ENCODE measurements at regions not wholly inside any gene's neighbourhood (a gene's known extent, or its start where the extent isn't known, plus 50 kb on each side); places are given as distances from the start of the nearest gene placed in this dataset.

DNA sequence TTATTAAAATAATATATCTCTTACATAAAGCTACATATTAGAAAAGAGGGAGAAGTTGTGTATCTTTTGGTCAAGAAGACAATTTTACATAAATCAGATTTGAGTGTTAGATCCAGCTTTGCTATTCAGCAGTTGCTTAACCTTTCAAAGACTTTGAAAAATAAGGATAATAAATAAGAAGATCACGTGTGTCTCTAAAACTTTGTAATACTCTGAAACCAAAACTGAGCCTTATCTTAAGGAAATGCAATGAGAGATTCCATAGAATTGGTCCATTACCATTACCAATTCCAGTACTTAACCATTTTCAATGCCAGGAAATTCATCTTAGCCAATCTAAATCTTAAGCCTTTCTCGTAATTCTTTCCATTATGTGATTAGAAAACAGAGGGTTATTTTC is 89.2 kb upstream of the COL5A2 start:
- DNase-seq: no peak

DNA sequence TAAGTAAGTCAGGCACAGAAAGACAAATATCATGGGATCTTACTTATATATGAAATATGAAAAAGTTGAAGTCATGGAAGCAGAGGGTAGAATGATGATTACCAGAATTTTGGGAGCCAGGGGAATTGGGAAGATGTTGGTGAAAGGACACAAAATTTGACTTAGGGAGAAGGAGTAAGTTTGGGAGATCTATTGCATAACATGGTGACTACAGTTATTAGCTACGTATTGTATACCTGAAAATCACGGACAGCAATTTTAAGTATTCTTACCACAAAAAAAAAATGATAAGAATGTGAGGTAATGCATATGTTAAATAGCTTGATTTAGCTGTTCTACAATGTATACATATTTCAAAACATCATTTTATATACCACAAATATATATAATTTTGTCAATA is 94.2 kb upstream of the COL5A2 start:
- DNase-seq: no peak

DNA sequence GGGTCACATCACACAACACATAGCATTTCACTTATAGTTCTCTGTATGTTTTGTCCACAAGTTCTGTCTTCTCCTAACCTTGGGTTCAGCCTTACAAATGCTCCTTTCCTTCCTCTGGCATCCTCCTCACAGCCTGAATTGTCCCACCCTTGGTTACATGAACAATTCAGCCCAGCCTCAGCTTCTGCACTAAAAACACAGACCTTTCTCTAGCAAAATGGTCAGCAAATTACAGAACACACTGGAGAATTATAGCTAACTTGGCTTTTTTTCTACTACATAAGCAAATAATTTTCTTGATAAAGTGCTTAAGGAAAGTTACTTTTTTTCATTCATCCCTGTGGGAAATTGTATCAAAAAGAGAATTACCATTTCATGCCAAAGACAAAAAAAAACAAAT is 94.8 kb upstream of the COL5A2 start:
- no peak for DNase-seq

DNA sequence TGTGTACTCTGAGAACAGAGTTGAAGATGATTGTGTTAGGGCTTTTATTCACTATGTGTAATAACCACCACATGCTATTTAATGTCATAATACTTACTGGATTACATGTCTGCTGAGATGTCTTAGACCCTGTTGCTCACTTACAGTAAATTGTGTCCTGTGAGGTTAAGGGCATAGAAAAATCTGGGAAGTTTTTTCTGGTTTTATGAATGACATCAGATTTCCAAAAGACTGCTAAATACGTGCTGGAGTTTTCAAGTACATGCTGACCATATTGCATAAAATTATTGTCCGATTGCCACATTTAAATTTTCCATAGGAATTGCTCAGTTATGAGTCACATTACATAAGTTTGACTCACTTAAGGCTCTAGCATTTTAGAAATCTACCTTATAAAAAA is 96.7 kb upstream of the COL5A2 start:
- no peak for DNase-seq

DNA sequence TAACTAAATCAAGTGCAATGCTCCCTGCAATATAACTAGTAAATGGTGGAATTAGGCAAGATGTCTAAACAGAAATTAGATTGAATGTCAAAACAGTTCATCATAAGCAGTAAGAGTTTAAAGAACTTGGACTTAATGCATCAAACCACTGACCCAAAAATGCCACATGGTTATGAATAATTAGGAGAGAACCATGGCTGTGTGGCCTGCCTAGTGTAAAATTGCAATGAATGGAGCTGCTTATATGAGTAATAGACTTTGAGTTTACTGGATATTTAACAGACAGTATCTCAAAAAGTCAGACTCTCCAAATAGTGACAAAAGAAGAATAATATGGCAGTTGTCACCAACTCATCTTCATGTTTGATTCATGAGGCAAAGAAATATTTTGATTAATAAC is 101.6 kb upstream of the COL5A2 start:
- no peak for DNase-seq

DNA sequence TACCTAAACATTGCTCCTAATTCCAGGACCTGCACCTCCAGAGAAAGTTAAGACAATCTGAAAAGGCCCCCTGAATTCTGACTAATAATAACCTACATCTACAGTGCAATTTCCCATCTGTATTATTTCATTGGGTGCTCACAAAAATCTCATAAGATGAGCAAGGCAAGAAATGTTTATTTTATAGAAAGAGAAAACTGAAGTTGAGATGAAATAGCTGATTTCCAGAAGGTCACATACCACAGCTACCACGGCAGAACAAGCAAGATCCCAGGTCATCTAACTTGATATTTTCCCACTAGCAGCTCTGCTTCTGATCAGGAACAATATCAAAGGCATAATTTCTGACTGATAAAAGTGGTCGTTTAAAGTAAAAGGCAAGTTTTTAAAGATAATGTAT is 105.8 kb upstream of the COL5A2 start:
- DNase-seq: no peak

DNA sequence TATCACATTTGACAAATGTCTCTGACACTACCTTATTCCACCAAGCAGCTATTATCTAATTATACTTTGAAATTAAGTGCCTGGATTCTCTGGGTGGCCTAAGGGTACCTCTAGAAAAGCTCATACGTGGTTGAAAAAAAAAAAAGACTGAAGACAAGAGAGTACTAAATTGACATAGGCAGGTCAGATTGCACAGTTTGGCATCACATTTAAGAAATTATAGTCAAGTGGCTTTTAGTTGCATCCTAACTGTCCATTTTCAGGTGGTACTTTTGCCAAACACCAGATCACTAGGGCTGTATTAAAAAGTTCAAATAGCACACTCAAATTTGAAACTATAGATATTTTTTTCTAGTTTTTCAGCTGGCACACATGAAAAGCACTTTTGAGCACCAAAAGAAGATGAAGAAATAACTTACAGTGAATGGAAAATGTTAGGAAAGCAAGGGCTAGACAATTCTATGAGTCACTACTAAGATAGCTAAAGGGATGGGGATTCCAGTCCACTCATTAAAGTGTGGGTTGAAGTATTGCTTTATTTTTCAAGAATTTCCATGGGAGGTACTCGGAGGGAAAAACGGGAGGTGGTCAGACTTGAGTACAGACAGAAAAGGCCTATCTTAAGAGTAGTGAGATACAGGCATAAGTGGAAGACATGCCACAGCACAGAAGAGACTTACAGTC is 106.5 kb upstream of the COL5A2 start:
- no peak for DNase-seq

DNA sequence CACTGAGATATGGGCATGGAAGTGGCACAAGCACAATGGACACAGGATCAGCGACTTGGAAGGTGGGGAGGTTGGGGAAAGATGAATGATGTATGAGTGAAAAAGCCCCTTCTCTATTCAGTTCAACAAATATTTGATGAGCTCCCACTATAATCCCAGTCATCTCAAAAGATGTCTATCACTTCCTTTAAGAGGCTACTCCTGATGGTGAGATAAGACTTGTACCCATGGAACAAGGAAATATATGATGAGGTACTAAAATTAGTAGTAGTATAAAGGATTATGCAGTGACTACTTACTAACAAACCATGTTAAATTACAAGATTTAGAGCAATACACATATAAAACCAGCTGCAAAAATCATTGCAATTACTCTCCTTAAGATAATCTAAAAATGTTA is 107.8 kb upstream of the COL5A2 start:
- no peak for DNase-seq

DNA sequence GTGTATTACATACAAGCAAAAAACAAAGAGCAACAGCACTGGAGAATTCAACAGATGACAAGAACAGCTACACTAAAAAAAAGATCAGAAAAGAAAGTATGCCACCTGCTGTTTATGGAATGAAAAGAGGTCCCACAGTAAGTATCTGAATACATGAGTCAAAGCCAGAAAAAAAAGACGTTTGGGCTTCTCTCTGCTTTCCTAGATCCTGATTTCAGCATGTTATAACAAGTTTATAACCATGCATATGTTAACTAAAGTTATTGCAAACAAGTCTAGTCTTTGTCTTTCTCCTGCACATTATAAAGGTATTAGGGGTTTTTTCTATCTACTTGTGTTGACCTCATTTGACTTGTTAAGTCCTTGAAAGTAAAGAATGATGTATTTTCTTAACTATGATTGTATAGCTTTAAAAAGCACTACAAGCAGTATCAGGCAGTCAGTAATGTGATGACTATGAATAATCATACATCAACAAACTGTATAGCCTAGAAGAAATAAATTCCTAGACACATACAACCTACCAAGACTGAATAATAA is 108.5 kb upstream of the COL5A2 start:
- DNase-seq: no peak

DNA sequence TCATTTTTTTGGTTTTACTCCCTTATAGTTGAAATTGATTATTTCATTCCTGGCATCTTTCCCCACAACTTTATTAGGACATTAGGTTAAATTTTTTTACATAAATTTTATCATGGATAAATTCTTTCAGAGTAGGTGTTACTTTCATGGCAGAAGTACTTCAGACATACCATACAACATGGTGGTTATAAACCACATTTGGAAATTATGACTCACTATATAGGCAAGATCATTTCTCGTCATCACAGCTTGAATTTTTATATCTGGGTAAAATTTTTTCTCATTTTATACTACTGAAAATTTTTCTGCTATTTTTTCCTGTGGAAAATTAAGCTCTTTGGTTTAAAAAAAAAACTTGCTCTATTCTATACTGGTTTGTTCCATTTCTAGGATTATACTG is 111.9 kb upstream of the COL5A2 start:
- DNase-seq: no peak

DNA sequence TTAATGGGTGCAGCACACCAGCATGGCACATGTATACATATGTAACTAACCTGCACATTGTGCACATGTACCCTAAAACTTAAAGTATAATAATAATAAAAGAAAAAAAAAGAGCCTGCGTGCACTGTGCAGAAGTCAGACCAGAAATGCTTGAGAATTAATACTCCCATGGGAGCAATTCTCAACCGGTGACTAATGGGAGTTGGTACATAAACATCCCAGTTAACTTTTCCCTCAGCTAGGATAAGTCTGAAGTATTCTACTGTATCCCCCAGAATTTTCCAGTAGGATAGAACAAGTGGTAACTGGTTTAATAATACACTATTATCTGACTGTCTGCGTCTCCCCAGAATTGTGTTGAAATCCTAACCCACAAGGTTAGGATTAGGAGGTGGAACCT is 113.6 kb upstream of the COL5A2 start:
- DNase-seq: no peak

DNA sequence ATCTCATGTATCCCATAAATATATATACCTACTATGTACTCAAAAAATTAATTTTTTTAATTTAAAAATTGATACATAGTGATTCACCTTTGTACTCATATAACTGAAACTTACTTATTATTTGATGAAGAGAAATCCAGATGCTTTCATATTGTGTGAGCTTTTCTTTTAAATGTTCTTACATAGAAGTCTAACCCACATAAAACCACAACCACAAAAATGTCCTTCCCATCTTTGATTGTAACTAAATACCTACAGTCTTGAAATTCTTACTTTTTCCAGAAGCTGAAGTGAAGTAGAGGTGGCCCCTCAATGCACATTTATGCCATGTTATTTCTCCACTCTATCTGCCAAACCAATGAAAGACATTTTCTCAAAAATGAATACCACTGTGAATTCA is 117.9 kb upstream of the COL5A2 start:
- no peak for DNase-seq

DNA sequence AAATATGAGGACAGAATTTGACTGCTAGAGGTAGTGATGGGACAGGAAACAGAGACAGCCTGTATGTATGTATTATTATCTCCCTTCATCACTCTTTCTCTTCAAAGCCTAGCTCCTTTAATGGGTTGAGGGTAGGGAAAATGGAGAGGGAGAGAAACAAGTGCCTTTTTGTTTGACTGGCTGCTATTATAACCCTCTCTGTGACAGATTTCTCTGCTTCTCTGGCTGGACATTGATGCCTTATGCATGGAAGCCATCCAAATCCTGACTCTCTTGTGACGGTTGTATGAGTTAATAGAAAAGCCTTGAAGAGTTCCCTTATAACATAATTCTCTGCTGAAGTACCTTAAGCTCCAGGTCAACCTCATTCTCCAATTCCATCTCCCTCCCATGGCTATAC is 118.5 kb upstream of the COL5A2 start:
- DNase-seq: no peak

DNA sequence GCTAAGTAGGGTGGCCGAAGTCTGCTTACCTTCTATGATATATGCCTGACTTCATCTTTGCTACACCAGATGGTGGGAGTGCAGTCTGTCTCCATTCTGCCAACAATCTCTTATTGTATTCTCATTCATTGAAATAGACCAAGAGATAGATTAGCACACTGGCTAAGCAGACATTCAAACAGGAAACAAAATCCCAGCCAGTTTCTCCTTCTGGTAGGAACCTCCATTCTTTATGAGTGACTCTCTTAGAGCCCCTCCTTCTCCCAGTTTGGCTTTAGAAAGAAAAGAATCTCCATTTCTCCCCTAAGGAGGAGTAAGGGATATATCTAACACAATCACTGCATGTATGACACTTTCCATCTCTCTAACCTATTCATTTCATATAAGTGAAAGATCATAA is 118.9 kb upstream of the COL5A2 start:
- DNase-seq: no peak

DNA sequence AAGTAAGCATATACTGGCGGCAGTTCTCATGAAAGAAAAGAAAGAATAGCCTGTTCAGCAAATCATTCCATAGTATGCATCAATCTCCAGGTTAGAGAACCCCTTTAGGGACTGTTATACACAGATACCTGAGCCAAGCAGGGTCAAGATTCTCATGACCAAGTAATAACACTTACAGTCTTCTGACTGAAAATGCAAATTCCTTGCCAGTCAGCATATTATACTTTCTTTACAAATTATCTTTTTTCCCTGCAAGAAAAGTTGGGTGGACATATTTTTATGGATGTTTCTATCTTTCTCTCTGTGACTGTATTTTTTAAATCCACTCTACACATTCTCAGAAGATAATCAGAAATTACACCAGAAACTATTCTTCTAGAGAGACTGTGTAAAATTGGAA is 120.4 kb upstream of the COL5A2 start:
- DNase-seq: no peak

DNA sequence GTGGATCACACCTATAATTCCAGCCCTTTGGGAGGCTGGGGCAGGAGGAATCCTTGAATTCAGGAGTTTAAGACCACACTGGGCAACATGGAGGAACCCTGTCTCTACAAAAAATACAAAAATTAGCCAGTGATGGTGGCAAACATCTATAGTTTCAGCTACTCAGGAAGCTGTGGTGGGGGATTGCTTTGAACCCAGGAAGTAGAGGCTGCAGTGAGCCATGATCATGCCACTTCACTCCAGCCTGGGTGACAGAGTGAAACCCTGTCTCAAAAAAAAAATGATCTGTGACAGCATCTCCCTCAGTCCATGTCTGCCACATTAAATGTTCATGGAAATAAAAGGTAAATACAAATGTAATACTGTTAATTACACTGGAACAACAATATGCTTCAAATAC is 121.4 kb upstream of the COL5A2 start:
- no peak for DNase-seq

DNA sequence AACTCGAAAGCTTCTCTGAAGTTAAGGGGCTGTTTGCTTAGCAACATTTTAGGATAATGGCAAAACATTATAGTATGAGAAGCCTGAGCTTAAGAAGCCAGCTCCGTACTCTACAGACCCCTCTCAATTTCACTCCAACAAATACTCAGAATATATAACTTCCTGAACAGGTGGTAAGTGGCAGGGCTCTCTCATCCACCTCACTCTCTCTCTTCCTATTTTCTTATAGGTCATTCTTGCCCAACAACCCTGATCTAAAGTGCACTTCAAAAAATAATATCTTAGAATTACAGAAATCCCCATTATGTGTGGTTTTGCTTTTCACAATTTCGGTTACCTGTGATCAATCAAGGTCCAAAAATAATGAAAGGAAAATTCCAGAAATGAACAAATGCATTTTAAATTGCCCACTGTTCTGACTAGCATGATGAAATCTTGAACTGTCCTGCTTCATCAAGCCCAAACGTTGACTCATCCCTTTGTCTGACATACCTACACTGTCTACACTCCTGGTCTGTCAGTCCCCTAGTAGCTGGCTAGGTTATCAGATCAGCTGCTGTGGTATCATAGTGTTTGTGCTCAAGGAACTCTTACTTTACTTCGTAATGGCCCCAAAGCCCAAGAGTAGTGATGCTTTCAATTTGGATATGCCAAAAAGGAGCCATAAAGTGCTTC is 122.8 kb upstream of the COL5A2 start:
- DNase-seq: no peak

DNA sequence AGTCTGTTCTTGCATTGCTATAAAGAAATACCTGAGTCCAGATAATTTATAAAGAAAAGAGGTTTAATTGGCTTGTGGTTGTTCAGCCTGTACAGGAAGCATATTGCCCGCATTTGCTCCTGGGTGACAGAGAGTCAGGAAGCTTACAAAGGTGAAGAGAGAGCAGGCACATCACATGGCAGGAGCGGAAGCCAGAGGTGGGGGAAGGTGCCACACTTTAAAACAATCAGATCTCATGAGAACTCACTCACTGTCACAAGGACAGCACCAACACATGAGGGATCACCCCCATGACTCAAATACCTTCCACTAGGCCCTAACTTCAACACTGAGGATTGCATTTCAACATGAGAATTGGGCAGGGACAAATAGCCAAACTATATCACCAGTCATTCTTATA is 124.8 kb upstream of the COL5A2 start:
- DNase-seq: no peak

DNA sequence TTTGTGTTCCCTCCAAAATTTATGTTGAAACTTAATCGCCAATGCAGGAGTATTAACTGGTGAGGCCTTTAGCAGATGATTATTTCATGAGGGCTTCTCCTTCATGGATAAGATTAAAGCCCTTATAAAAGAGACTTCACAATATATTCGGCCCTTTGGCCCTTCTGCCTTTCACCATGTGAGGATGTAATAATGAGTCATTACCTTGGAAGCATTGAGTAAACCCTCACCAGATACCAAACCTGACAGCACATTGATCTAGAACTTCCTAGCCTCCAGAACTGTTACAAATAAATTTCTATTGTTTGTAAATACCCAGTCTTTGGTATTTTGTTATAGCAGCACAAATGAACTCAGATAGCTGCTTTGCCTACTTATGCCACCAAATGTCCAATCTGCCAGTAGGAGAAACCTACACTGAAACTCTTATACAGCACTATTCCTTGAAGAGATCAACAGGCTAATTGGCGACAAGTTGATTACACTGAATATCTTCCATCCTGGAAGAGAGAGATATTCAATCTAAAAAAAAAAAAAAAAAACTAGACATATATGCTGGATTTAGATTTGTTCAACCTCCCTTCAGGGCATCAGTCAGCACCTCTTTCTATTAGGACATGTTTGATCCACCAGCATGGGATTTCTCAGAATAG is 125.9 kb upstream of the COL5A2 start:
- DNase-seq: no peak

DNA sequence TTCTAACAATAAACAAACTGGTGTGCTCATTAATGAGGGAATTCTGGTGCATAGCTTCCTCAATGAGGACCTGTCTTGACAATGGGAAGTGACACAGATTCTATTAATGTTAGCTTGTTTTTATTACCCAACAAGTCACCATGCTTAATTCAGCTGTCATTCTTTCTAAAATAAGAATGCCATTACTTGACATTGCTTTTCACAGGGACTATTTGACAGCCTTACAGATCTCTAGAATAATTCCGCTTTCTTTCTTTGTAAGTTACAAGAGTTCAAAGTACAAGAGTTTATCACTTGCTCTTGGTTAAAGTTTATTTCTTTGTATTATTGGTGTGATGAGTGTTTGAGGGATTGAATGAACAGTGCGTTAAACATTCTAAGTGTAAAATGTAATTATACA is 127.0 kb upstream of the COL5A2 start:
- no peak for DNase-seq

DNA sequence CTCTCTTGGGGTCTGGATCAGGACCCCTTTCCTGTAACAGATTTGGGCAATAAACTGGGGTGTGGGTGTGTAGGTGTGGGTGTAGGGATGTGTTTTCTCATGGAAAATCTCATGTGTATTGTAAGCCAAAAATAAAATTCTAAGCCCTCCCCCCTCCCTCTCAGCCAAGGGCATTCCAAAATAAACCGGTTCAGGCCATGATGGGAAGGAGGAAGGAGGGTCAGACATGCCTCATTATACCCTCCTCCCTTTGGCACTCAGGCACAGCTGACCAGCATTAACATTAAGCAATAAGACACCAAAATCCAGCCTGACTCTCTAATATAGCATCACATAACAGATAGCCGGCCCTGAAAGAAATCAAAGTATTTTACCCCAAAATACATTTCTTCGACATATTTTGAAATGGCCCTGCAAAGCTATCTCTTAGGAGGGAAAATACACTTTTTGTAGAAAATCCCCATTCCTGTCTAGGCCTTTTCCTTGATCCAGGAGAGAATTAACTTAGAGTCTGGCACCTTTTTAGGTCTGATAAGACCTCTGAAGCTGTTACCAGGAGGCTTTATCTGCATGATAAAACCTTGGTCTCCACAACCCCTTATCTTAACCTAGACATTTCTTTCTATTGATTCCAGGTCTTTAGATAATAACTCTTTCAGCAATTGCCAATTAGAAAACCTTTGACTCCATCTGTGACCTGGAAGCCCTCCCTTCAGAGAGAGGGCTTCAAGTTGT is 128.7 kb upstream of the COL5A2 start:
- no peak for DNase-seq

DNA sequence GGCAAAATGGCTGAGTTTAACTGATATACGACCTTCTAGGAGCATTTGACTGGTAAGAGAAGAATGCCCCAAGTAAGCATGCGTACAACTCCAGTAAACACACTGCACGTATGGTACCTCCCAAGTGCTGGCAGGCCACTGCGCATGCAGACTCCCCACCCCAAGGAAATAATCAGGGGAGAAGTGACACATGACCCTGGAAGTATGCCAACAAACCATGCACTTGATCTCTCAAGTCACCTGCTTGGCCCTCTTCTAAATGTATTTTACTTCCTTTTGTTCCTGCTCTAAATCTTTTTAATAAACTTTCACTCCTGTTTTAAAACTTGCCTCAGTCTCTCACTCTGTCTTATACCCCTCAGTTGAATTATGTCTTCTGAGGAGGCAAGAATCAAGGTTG is 129.8 kb upstream of the COL5A2 start:
- no peak for DNase-seq

DNA sequence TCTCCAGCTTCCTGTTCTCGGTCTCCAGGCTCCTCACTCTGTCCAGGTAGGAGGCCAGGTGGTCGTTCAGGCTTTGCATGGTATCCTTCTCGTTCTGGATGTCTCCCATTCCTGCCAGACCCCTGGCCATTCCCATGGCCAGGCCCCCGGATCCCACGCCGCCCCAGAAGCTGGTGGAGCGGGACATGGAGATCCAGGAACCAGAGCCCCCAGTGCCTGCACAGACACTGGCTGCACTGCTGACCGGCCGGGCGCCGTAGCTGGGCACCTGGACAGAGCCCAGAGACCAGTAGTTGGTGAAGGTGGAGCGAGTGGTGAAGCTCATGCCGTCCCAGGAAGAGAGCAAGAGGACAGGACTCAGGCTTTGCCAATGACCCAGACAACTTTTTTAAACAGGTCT is 129.1 kb upstream of the WDR75 start:
- no peak for DNase-seq

DNA sequence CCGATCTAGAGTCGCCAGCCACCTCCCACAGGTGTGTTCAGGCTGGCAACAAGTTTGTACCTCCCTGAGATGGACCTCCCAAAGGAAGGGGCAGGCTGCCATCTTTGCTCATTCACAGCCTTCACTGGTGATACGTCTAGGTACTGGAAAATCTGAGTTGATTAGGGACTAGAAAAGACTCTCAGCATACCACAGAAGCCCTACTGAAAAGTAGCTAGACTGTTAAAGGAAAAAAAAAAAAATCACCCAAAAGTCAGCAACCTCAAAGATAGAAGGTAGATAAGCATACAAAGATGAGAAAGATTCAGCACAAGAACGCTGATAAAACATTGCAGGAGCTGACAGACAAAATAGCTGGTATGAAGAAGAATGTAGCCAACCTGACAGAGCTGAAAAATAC is 128.6 kb upstream of the WDR75 start:
- no peak for DNase-seq

Data from GOT3 (cell line).